Activated CD8-positive, alpha-beta memory T cell treated with anti-CD3 and anti-CD28 coated beads for 1 hour (primary cell): ENCODE measurements at regions not wholly inside any gene's neighbourhood (a gene's known extent, or its start where the extent isn't known, plus 50 kb on each side); places are given as distances from the start of the nearest gene placed in this dataset.
"Not testable (repeated sequence)": the region's sequence is repeated elsewhere in the genome, so short reads cannot be mapped to it uniquely, and the experiment has no call there.

Experiments used
- DNase-seq, 2 donors: peaks; one replicate each; pipeline ENCODE4 v3.0.0-alpha.2; 2020; ENCODE audit warnings: low read depth in 1 of 2; ENCODE audit errors: extremely low read depth in 1 of 2

DNA sequence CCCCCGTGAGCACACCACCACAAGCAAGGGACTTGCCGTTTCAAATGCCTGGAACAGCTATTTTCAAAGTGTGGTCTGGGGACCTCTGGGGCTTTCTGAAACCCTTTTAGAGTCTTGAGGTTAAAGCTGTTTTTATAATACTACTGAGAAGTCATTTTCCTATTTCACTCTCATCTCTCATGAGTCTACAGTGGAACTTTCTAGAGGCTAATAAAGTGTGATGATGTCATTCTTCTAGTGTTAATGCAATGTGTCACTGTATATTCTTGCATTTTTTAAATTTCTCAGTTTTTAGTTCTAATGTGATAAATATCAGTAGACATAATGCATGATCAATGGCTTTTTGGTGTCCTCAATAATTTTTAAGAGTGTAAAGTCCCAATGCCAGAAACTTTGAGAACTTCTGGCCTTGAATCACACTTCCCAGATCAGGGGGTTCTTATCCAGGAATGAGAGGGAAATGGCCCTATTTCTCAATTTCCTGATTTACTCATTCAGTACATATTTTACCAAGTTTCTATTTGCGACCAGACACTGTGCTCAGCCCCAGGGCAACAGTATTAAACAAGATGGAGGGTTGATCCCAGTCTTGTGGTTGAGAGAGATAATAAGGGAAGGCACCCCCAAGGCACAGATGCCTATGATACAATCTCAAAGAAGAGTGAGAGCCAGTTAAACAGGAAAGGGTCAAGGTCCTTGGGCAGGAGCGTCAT lies 444.0 kb downstream of the HS3ST3B1 start:
- no peak for DNase-seq

DNA sequence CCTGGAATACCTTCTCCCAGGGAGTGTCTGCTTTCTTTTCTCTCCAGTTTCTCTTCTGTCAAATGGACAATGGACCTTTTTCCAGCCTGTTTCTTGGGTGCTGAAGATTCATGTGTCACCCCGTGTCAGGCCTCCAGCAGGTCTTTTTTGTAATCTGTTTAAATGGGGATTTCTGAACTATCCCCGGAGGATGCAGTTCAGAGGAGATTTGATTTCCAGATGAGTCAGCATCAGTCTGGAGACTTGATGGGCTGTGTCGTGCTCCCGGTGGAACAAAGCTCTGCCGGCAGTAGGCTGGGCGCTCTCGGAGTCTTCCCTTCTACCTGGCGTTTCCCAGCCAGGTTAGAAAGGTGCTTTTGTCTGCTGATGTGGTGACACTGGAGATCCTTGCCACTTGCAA lies 440.6 kb downstream of the HS3ST3B1 start:
- DNase-seq = no peak

DNA sequence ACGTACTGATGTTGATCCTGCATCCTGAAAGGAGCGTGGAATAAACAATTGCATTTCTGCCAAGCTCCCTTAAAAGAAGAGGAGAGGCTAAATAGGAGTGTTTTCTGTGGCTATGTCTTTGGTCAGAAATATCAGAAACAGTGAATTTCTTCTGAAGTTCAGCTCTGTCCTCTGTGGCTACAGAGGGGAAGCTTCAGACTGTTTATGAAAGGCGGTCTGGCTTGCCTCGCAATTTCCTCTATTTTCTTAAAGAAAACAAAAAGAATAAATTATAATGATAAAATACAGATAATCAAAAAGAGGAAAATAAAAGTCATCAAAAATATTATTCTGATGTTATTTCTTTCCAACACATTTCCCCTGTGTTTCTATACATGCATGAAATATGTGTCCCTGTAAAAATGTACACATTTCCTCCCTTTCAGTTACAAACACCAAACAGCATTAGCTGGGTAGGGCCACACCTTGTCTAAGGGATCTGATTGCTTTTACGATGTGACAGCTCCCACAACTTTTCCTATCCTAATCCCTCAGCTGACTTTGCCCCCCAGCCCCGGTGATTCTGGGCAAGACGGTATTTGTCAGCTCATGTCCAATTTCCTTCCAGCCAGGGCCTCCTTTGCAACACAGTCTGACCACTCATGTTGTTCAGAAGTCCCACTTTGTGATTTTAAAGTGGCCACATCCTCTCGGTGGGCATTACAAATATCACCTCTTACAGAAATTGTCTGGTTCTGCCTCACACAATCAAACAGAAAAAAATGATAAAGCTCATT lies 439.0 kb downstream of the HS3ST3B1 start:
- no peak for DNase-seq

DNA sequence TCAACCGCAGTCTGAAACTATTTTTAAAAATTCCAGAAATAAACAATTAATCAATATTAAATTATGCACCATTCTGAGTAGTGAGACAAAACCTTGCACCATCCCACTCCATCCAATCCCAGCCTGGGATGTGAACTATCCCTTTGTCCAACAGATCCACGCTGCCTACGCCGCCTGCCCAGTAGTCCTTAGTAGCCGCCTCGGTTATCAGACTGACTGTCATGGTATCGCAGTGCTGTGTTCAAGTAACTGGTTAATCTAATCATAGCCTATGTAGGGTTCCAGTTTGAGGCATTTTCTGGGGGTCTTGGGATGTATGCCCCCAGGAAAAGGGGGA lies 437.7 kb downstream of the HS3ST3B1 start:
- DNase-seq = no peak

DNA sequence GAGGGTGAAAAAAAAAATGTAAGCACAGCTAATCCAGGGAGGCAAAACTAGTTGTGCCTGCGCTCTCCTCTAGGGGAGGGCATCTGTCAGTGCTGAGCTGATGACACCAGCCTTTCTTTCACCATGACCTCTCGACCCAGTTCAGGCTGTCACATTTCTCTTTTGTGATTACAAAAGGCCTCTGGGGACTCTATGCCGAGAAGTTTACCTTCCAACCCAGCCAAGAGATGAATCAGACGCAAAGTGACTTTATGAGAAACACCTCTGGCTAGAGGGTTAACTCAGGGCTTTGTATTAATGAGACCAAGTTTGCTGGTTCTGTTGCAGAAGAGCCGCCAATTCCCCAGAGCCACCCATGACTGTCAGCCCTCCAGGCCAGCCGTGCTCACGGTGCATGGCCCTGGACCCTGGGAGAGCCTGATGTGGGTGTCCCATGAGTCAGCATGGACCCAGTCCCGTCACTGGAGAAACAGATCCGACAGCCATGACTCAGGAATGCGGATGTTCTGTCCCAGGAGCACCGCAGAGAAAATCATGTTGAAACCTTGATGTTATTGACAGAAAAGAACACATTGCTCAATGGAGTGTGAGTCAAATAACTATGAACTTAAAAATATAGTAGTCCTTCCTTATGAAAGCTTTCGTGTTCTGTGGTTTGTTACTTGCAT lies 437.2 kb downstream of the HS3ST3B1 start:
- no peak for DNase-seq

DNA sequence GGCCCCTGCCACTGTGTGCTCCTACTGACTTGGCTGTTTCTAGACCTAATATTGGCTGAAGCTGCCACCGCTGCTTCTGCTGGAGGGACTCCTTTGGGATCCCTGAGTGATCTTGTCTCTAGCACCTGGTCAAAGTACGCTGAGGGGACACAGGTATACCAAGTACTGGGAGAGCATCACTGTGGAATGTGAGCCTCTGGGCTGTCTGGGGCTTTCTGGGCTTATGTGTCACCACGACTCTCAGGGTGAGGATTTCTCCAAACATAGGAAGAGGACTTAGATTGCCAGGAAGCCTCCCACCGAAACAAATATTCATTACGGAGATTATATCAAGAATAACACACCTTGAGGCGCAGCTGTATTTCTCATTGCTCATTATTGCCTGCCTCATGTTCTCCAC lies 435.8 kb downstream of the HS3ST3B1 start:
- no peak for DNase-seq

DNA sequence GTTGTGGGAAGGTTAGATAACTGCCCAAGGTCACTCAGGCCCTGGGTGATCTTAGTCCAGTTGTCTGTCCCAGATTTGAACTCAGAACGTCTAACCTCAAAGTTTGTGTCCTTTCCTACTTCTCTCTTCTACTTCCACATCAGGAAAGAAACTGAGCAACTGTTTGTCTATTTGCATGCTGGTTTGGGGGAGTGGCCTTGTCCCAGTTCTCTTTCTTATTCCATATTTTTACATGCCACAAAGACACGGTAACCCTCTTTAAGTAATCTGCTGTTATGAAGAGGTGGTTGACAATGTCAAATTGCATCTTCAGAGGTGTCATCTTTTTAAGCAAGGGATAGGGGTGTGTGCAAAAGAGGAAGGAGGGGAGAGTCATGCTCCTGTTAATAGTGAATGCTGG lies 432.5 kb downstream of the HS3ST3B1 start:
- no peak for DNase-seq

DNA sequence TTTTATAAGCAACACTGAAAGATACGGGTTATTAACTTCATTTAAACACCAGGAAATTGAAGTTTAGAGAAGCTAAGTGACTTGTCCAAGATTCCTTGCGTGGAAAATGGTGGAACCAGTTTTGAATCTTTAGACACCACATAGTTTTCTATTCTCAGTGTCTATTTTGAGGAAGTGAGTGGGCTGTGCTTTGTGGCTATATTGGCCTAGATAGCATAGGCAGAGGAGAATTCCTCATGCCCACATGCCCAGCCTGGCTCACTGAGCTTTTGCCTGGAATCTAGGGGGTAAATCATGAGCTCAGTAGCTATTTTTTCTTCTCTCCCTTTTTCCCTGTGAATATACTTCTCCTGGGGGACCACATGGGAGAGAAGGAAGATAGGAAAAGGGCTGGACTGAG lies 431.3 kb downstream of the HS3ST3B1 start:
- DNase-seq = no peak

DNA sequence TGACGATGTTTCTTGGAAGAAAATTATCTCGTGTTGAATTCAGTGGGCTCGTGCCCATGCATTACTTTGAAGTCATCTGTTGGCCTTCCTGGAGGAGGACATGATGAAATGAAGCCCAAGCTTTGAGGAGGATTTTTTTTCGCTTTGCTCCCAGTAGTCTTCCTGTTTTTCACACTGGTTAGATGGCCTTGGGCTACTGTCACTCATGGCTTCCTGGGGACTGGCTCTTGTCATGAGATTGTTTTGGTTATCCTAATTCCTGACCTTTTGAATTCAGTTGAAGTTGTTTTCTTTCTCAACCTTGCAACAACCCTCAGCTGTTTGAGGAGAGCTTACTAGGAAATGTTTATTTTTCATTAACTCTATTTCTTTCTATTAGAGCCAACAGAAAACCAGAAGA lies 430.7 kb downstream of the HS3ST3B1 start:
- no peak for DNase-seq

DNA sequence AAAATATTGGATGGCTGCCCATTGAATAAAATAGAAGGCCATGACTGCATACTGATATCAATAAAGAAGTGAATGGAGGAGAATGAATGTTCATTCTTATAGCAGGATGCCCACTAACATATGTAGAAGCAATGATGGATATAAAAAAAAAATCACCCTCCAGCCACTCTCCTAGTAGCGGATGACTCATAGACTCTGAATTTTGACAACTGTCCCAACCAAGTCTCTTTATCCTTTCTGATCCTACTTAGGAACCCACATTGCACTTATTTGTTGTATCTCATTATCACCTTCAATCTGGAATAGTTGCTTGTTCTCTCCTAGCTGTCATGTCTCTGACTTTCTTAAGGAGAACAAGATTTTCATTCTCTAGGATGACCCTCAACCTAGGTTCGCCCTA lies 429.9 kb downstream of the HS3ST3B1 start:
- DNase-seq = no peak

DNA sequence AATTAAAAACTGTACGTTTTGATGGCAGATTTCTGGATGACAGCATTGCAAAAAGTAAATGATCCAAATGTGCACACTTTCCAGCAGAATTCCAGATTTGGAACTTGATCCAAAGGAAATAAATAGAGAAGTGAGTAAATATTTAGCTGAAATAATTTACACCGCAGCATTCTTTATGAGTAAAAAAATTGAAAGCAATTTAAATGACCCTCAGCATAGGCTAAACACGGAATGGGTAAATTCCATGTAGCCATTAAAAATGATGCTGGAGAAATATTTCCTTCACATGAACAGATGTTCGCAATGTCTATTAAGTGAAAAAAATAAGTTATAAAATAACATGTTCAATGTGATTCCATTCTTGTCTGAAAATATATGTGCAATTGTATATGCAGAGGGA lies 424.8 kb downstream of the HS3ST3B1 start:
- DNase-seq = no peak

DNA sequence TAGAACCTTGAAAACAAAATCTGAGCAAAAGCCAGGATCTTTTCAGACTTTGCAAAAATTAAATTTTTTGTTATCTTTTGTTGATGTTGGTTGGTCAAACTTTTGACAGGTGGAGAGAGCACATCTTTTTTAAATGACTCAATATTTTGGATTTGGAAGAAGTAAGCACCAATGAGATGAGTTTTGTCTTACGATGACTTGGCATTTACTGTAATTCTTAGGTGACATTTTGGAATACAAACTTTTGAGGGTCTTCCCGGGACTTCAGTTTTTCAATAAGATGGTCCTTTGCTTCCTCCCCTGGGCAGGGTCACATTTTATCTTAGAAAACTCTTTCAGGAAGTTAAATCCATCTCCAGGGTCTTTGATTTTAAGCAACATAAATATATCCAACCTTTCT lies 423.9 kb downstream of the HS3ST3B1 start:
- DNase-seq = no peak

DNA sequence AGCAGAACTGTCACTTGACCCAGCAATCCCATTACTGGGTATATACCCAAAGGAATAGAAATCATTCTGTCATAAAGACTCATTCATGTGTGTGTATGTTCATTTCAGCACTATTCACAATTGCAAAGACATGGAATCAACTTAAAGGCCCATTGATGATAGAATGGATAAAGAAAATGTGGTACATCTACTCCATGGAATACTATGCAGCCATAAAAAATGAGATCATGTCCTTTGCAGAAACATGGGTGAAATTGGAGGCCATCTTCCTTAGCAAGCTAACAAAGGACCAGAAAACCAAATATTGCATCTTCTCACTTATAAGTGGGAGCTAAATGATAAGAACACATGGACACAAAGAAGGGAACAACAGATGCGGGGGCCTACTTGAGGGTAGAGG lies 422.5 kb downstream of the HS3ST3B1 start:
- not testable (repeated sequence) for DNase-seq

DNA sequence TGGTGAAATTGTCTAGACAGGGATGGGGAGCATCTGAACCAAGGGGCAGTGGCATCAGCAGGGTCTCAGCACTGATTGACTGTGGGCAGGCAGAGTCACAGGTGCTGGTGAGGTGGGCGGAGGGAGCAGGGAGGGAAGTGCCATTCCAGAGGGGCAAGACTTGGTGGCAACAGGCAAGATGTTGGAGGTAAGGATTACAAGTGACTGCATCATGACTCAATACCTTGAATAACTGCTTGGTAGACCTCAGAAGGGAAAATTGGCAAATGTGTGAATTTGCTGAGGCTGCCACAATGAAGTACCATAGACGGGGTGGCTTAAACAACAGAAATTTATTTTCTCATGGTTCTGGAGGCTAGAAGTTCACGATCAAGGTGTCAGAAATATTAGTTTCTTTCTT lies 419.1 kb downstream of the HS3ST3B1 start:
- no peak for DNase-seq

DNA sequence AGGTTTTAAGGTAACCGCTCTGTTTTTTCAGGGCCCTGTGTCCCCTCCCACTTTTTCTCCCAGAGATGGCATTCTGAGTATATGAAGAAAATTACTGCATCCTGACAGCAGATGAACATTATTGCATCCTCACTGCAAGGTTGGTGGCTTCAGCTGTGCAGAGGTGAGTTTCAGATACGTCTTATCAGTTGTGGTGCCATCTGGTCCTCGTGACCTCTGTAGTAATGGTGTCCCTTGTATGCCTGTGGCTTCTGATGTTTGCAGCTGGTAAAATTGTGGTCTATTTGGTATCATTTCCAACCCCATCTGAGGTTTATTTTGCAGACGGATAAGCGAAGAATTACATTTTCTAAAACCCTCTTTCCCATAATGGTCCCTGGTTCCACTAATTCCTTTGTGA lies 417.0 kb downstream of the HS3ST3B1 start:
- DNase-seq = no peak

DNA sequence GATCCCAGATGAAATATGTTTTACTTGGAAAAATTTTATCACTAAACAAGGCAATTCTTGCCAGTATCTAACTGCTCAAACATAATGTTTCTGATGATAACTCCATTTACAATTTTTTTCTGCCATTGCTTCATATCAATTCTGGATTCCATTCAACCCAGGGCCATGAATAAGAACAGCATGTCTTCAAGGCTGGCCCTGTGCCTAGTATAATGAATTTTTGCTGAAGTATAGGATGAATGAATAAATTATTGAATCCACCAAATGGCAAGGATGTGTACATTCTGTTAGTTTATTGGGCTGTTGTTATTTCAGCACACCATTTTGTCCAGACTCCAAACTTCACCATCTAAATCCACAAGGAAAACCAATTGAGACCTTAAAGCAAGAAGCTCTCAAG lies 414.7 kb downstream of the HS3ST3B1 start:
- DNase-seq = no peak

DNA sequence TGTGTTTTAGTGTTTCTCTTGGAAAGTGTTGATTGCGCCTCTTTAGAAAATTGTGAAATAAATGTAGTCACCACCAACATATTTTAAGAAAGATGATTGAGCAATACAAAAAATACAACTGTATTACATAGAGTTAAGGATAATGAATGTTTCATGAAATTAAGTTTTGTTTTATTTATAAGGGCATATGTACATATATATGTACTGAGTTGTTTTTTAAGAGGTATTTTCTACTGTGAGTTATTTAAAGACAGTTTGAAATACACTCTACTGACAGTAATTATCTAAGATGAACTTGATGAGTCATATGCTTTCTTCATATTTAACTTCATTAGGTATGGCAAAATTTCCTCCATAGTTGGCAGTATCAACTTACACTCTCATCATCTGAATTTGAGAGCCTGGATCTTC lies 411.7 kb downstream of the HS3ST3B1 start:
- DNase-seq = no peak

DNA sequence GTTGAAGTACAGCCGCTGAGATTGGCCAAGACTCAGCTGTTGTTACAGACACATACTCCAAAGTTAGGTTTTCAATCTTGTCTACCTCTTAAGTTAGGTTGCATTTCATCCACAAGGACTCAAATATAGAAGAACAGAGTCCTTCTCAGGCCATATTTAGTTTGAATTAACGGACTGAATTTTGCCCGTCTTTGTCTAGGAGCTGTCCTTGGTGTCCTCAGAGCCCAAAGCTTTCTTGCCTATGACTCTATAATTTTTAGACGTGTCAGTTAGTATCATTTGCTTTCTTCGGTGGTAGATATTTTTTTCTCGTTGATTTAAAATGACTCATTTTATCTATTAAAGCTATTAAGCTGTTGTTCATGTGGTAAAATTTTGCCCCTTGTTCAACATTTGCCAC lies 403.2 kb downstream of the HS3ST3B1 start:
- DNase-seq = no peak

DNA sequence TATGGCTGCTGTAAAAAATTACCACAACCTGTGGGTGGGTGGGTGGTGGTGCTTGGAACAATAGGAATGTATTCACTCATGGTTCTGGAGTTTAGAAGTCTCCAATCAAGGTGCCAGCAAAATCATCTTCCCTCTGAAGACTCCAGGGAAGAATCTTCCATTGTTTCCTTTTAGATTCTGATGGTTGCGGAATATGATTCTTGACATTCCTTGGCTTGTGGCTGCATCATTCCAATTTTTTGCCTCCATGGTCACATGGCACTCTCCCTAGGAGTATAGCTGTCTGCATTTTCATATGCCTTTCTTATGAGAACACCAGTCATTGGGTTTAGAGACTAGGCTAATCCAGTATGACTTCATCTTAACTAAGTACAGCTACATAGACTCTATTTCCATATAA lies 401.0 kb downstream of the HS3ST3B1 start:
- no peak for DNase-seq

DNA sequence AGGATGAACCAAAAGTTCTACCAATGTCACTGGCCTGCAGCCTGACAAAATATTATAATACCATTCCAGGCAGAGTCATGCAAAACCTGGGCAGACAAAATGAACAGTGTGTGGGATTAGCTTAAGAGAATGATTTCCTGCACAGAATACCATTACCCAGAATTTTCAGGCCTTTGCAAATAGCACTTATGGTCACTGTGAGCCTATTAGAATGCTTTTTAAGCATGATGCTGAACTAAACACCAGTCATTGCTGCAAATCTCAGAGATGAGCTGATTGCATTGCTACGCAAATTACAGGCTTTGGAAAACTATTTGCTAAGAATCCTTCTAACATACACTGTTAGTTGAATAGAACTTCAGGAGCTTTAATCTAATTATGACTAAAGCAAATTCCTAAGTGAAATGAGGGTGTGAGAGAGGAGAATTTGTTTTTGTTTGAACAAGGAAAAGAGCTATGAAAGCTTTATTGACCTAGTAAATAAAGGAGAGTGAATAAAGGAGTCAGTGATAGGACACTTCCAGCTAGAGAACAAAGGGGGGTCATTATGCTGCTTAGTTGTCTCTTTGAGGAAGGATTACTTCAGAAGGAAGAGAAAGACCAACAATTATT lies 398.8 kb downstream of the HS3ST3B1 start:
- no peak for DNase-seq

DNA sequence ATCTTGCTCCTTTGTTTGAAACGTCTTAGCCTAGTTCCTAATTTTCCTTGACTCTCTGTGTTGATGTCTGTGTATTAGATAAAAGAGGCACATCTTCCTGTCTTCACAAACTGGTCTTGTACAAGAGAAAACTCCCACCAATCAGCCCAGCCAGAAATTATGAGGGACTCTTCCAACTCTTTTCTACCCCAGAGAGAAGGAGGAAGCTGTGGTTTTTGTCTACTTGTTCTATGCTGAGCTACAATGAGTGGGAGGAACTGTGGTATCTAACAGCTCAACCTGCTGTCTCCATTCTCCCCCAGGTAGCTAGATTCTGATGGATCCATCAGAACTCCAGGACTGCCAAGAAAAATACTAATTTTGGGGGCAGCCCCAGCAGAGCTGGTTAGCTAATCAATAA lies 392.5 kb downstream of the HS3ST3B1 start:
- no peak for DNase-seq

DNA sequence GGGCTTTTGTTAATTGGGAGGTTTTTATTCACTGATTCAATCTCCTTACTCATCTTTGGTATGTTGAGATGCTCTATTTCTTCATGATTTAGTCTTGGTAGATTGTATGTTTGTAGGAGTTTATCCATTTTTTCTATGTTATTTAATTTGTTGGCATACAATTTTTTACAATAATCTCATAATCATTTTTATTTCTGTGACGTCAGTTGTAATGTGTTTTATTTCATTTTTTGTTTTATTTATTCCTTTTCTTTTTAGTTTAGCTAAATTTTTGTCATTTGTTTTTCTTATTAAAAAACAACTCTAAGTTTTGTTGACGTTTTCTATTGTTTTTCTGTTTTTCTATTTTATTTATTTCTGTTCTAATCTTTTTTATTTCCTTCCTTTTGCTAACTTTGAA lies 389.8 kb downstream of the HS3ST3B1 start:
- DNase-seq = no peak
